ENCODE measurements at regions not wholly inside any gene's neighbourhood (a gene's known extent, or its start where the extent isn't known, plus 50 kb on each side); places are given as distances from the start of the nearest gene placed in this dataset.

DNA sequence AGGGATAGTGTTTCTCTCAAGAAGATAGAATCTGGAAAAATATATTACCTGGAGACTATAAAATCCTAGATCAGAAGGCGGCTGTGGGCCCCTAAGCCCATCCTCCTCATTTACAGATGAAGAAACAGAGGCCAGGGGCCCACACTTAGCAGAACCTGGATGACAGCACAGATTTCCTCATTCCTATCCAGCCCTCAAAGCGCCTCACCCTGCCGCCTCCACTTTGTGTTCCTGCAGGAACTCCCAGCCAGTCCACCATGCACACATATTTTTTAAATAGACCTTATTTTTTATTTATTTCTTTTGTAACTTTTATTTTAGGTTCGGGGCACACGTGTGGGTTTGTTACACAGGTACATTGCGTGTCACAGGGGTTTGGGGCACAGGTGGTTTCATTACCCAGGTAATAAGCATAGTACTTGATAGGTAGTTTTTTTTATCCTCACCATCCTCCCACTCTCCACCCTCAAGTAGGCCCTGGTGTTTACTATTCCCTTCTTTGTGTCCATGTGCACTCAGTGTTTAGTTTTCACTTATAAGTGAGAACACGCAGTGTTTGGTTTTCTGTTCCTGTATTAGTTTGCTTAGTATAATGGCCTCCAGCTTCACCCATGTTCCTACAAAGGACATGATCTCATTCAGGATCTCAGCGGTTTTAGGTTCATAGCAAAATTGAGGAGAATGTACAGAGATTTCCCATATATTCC is 85.5 kb upstream of the MAP1B start:
- TF ChIP-seq, protein P1, sequence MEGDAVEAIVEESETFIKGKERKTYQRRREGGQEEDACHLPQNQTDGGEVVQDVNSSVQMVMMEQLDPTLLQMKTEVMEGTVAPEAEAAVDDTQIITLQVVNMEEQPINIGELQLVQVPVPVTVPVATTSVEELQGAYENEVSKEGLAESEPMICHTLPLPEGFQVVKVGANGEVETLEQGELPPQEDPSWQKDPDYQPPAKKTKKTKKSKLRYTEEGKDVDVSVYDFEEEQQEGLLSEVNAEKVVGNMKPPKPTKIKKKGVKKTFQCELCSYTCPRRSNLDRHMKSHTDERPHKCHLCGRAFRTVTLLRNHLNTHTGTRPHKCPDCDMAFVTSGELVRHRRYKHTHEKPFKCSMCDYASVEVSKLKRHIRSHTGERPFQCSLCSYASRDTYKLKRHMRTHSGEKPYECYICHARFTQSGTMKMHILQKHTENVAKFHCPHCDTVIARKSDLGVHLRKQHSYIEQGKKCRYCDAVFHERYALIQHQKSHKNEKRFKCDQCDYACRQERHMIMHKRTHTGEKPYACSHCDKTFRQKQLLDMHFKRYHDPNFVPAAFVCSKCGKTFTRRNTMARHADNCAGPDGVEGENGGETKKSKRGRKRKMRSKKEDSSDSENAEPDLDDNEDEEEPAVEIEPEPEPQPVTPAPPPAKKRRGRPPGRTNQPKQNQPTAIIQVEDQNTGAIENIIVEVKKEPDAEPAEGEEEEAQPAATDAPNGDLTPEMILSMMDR (IDR thresholded peaks at IDR 0.05; ENCODE audit: insufficient read depth, low read length, poor library complexity, severe bottlenecking) = no peak
- TF ChIP-seq EZH2phosphoT487 (conservative IDR thresholded peaks at IDR 0.05; ENCODE audit: low read length) = no peak

All from SU-DHL-6 (cell line).